ENCODE measurements at regions not wholly inside any gene's neighbourhood (a gene's known extent, or its start where the extent isn't known, plus 50 kb on each side); places are given as distances from the start of the nearest gene placed in this dataset.

Small RNAs in the stretch of these regions (small RNA-seq; reads per million reads assigned to genes)
- 0.42 reads per million, percentile 67 among the genes with 10 or more reads in this experiment for gene MIR1270 (ENCODE audit: low replicate concordance)

Measured in tongue (tissue), 1 donor.